ENCODE measurements at regions not wholly inside any gene's neighbourhood (a gene's known extent, or its start where the extent isn't known, plus 50 kb on each side); places are given as distances from the start of the nearest gene placed in this dataset.

DNA sequence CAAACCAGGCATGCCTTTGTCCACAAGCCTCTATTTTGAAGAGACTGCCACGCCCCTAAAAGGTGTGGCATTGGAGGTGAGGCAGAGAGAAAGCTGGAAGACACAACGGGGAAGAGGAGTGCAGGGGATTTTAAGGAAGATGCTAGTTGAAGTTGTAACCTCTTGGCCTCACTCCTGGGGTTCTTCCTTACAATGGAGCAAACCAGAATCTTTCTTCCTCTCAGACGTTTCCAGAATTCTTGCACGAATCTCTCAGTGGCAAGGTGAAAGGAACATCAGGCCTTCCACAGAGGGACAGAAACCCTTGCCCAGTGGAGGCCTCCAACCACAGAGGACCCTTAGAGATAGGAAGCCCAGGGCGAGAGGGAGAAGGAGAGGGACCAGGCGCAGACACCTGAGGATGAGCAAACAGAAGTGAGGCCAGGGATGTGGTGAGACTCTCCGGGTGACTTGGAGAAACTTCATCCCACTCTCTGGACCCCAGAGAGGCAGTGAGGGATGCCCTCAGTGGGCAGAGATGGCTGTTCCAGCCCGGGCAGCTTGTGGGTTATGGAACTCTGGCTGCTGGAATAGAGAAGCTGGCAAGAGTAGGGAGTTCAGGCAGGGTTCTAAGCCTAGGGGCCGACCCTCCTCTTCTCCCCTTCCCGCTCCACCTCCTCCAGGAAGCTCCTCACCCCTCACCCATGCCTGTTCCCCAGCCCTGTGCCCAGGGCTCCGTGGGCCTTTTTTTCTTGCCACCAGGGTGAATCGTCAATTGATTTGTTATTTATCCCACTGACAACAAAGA is 136.8 kb upstream of the RUNX3 start:
- no peaks in the 10 kb centered on the region for H3K36me3 Mint-ChIP-seq (ENCODE audit: low read depth)
- no peak overlapping the region for H3K27ac Mint-ChIP-seq
- no peaks in the 10 kb centered on the region for H3K9me3 Mint-ChIP-seq
- peaks cover 33% of the 10 kb centered on the region for H3K4me1 Mint-ChIP-seq (ENCODE audit: low read depth)
- H3K4me3 Mint-ChIP-seq = no peak overlapping the region
- H3K27me3 Mint-ChIP-seq = no peaks in the 10 kb centered on the region

GRCh38 chr1:25066256-25066655 is 136.2 kb upstream of the RUNX3 start:
- Mint-ChIP-seq H3K9me3 (no peaks in the 10 kb centered on the region), H3K4me1 (ENCODE audit: low read depth) (peaks cover 33% of the 10 kb centered on the region), H3K4me3 (no peak overlapping the region), H3K36me3 (ENCODE audit: low read depth) (no peaks in the 10 kb centered on the region), H3K27ac (no peak overlapping the region), H3K27me3 (no peaks in the 10 kb centered on the region)

- no peaks in the 10 kb centered on the region for H3K27me3 Mint-ChIP-seq
- H3K36me3 Mint-ChIP-seq (ENCODE audit: low read depth) = no peaks in the 10 kb centered on the region
- no peak overlapping the region for H3K4me3 Mint-ChIP-seq
- peaks cover 33% of the 10 kb centered on the region for H3K4me1 Mint-ChIP-seq (ENCODE audit: low read depth)
- no peaks in the 10 kb centered on the region for H3K9me3 Mint-ChIP-seq
- H3K27ac Mint-ChIP-seq = no peak overlapping the region
Observed at GRCh38 chr1:25065795-25066238, 135.7 kb upstream of the RUNX3 start.

DNA sequence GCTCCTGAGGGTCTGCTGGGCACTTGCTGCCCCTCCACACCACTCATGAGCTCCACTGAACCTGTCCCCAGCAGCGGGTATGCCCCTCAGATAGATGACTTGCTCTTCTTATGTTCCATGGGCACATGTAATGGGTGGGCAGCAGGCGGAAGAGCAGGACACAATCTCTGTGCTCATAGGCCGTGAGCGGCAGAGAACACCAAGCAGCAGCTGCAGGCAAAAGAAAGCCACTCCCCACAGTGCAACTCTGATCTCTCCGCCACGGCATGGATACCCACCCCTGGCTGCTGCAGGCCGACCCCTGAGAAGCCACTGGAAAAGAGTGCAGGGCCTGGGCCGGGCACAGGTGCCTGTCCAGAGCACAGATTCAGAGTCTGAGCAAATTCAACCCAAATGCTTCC is 135.2 kb upstream of the RUNX3 start:
- no peaks in the 10 kb centered on the region for H3K9me3 Mint-ChIP-seq
- no peak overlapping the region for H3K4me3 Mint-ChIP-seq
- H3K4me1 Mint-ChIP-seq (ENCODE audit: low read depth) = peaks cover 33% of the 10 kb centered on the region
- no peaks in the 10 kb centered on the region for H3K36me3 Mint-ChIP-seq (ENCODE audit: low read depth)
- H3K27me3 Mint-ChIP-seq = no peaks in the 10 kb centered on the region
- H3K27ac Mint-ChIP-seq = peak overlapping the region; percentile 61

GRCh38 chr1:25064465-25065240 is 134.6 kb upstream of the RUNX3 start:
- Mint-ChIP-seq H3K4me1 (ENCODE audit: low read depth) (peaks cover 33% of the 10 kb centered on the region), H3K4me3 (no peak overlapping the region), H3K27me3 (no peaks in the 10 kb centered on the region), H3K36me3 (ENCODE audit: low read depth) (no peaks in the 10 kb centered on the region), H3K9me3 (no peaks in the 10 kb centered on the region), H3K27ac (peak overlapping the region; percentile 79)

DNA sequence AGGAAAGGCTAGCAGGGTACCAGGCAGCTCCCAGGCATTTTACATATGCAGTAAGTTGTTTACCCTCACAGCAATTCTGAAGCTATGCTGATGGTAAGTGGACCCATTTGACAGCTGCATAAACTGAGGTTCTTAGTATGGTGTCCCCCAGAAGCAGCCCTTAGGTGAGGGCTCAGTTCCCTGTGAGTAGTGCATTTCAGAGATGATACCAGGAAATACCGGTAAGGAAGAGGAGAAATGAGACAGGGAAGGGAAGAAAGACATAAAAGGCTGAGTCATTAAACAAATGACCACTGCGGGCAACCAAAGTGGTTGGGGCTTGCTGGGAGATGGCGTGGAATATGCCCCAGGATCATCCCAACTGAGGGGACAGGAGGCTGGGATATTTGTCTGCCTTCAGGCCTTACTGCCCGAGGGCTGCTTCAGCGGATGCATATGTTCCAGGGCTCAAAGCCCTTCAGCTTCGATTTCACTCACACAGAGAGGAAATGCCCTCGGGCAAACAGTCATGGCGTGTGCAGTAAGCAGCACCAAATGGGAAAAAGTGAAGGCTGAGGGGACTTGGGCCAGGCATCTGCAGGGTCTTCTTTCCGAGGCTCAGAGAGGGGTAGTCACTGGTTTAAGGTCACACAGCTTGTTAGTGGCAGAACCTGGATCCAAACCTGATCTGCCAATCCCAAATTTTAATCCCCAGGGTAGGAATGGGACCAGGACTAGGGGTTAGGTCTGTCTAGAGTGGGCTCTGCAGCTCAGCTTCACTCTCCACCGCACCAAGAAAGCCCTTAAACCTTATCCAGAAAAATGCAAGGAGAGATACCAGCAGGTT is 133.7 kb upstream of the RUNX3 start:
- H3K27ac Mint-ChIP-seq = no peak overlapping the region

DNA sequence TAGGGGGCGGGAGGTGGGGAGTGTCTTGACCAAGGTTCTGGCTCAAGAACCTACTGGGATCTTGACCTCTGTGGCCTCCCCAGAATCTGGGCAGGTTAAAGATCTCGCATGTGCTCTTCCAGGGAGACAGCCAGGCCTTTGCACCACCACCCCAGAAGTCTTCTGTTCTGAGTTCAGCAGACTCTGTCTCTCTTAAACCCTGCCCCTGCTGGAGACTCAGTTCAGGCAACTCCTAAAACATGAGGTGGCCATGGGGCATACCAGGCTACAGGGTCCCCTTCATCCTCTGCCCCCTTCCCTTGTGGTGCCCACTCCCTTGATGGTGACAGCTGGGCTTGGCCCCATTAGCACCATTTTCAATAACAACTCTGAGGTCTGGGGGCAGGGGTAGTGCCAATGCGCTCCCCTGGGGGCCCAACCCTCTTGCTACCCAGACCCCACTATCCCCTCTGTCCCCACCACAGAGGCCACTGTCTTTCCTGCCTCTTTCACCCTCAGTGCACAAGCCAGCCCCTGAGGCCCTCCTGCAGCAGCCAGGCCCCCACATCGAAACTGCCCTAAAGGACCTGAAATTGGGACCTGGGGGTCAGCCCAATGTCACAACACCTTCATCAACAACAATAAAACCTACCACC is 132.7 kb upstream of the RUNX3 start:
- Mint-ChIP-seq H3K36me3 (ENCODE audit: low read depth) (no peaks in the 10 kb centered on the region), H3K27ac (no peak overlapping the region), H3K27me3 (no peaks in the 10 kb centered on the region), H3K4me1 (ENCODE audit: low read depth) (peaks cover 33% of the 10 kb centered on the region), H3K9me3 (no peaks in the 10 kb centered on the region), H3K4me3 (no peak overlapping the region)

More for the DNA sequence above, 133.7 kb upstream of the RUNX3 start:
- peaks cover 33% of the 10 kb centered on the region for H3K4me1 Mint-ChIP-seq (ENCODE audit: low read depth)
- no peaks in the 10 kb centered on the region for H3K9me3 Mint-ChIP-seq
- no peaks in the 10 kb centered on the region for H3K27me3 Mint-ChIP-seq
- H3K36me3 Mint-ChIP-seq (ENCODE audit: low read depth) = no peaks in the 10 kb centered on the region
- H3K4me3 Mint-ChIP-seq = no peak overlapping the region

DNA sequence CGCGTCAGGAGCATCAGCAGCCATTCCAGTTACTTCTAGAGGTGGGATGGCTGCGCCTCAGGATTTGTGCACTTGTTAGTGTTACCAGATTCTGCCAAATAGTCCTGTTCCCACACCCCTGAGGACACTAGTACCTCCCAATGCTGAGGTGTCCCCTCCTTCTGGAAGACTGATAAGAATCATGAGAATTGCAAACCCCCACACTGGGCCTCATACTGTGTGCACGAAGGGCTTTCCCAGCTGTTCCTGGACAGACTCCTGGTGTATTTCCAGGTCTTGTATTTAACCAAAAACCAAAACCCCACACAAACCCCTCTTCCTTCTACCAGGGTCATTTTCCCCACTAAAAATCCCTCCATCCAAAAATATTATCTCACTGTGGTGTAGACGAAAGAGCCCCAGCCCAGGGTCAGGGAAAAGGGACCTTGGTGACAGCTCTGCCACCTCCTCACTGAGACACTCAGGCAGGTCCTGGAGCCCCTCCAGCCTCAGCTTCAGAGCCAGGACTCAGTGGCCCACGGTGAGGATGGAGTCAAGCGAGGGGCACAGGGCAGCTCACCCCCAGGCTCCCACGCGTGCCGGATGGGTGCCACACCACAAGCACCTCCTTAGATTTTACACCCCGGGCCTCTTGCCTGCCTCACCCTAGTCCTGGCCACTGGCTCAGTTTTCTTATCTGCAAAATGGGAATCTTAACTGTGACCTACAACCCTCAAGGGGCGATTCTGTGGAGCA is 131.4 kb upstream of the RUNX3 start:
- H3K36me3 Mint-ChIP-seq (ENCODE audit: low read depth) = no peaks in the 10 kb centered on the region
- H3K4me3 Mint-ChIP-seq = no peak overlapping the region
- no peaks in the 10 kb centered on the region for H3K9me3 Mint-ChIP-seq
- H3K27ac Mint-ChIP-seq = no peak overlapping the region
- H3K27me3 Mint-ChIP-seq = peaks cover 3% of the 10 kb centered on the region
- H3K4me1 Mint-ChIP-seq (ENCODE audit: low read depth) = peaks cover 30% of the 10 kb centered on the region

DNA sequence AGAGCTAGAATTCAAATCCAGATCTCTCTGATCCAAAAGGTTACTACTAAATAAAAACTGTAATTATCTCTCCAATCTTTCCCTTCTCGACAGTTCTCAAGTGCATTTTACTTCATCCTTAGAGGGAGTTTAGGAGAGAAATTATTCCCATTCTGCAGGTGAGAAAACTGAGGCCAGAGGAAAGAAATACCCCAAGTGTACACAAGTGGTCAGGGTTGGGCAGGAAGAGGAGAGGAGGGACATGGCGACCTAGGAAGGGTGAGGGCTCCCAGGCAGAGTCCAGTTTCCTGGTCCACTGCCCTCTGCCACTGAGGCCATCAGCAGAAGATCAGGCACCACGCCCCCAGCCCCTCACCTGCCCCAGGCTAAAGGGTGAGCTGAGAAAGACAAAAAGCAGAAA is 127.1 kb upstream of the RUNX3 start:
- Mint-ChIP-seq H3K27ac (no peak overlapping the region), H3K9me3 (no peaks in the 10 kb centered on the region), H3K36me3 (ENCODE audit: low read depth) (no peaks in the 10 kb centered on the region), H3K4me1 (ENCODE audit: low read depth) (no peaks in the 10 kb centered on the region), H3K27me3 (peaks cover 14% of the 10 kb centered on the region), H3K4me3 (no peak overlapping the region)

DNA sequence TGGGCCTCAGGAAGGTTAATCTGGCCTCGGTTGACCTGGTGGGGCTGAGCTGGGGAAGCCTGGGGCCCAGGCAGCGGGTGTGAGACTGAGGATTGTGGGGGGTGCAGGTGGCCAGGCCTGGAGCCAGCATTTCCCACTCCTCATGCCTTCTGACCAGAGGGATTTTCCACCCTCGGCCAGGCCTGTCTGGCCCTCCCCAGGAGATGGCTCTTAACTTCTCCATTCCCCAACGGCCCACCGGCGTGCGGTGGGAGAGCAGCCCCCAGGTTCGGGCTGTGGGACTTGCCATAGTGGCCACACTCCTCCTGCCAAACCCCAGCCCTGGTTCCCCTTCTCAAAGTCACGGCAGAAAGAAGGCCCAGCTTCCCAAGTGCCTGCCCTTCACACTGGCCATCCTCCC is 126.5 kb upstream of the RUNX3 start:
- Mint-ChIP-seq H3K4me3 (no peak overlapping the region), H3K9me3 (no peaks in the 10 kb centered on the region), H3K27ac (no peak overlapping the region), H3K27me3 (peaks cover 14% of the 10 kb centered on the region), H3K36me3 (ENCODE audit: low read depth) (no peaks in the 10 kb centered on the region), H3K4me1 (ENCODE audit: low read depth) (no peaks in the 10 kb centered on the region)

- Mint-ChIP-seq H3K27ac (no peak overlapping the region), H3K4me3 (no peak overlapping the region), H3K9me3 (no peaks in the 10 kb centered on the region), H3K36me3 (ENCODE audit: low read depth) (no peaks in the 10 kb centered on the region), H3K4me1 (ENCODE audit: low read depth) (no peaks in the 10 kb centered on the region), H3K27me3 (peaks cover 14% of the 10 kb centered on the region)
Observed at GRCh38 chr1:25055961-25056360, 125.9 kb upstream of the RUNX3 start.

- no peak overlapping the region for H3K4me3 Mint-ChIP-seq
- peaks cover 14% of the 10 kb centered on the region for H3K27me3 Mint-ChIP-seq
- no peaks in the 10 kb centered on the region for H3K9me3 Mint-ChIP-seq
- H3K36me3 Mint-ChIP-seq (ENCODE audit: low read depth) = no peaks in the 10 kb centered on the region
- H3K4me1 Mint-ChIP-seq (ENCODE audit: low read depth) = no peaks in the 10 kb centered on the region
- no peak overlapping the region for H3K27ac Mint-ChIP-seq
Observed at GRCh38 chr1:25055324-25055780, 125.3 kb upstream of the RUNX3 start.

DNA sequence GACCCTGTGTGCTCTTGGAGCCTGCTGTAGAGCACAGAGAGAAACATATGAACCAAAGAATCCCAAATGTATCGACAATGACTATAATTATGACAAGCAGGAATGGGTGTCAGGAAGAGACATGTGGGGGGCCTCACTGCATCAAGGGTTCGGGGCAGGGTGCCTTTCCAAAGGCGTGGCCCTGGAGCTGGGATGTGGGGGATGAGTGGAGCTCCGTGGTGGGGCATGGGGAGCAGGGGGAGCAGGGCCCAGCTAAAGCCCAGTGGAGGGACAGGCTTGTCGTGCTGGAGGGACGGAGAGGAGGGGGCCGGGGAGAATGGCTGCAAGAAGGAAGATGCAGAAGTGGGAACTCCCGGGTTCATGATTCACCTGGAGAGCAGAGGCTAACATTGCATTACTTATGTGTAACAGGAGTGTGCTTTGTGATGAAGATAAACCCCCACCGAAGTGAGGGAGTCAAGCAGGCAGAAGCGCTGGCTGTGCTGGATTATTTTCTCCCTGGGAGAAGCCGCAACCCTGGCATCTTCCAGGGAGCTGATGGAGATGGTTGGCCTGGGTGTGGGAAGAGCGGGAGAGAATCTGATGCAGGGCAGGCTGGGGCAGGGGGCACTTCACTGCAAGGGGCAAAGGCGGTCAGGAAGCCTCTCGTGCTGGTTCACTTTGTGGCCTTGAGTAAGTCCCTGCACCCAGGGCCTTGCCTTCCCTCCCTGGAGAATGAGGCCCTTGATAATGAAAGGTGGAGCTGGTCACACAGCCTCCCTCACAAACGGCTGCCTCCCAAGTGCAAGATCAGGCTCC is 124.6 kb upstream of the RUNX3 start:
- H3K27me3 Mint-ChIP-seq = peaks cover 14% of the 10 kb centered on the region
- H3K9me3 Mint-ChIP-seq = no peaks in the 10 kb centered on the region
- H3K4me3 Mint-ChIP-seq = no peak overlapping the region
- H3K36me3 Mint-ChIP-seq (ENCODE audit: low read depth) = no peaks in the 10 kb centered on the region
- H3K4me1 Mint-ChIP-seq (ENCODE audit: low read depth) = no peaks in the 10 kb centered on the region
- no peak overlapping the region for H3K27ac Mint-ChIP-seq

Measured in stimulated activated naive CD8-positive, alpha-beta T cell treated with anti-CD3 and anti-CD28 coated beads, Interleukin-15, Interleukin-2, amounts not matched to agents 100 ng/mL and 50 ng/mL, for 24 hours (primary cell).